ENCODE measurements at regions not wholly inside any gene's neighbourhood (a gene's known extent, or its start where the extent isn't known, plus 50 kb on each side); places are given as distances from the start of the nearest gene placed in this dataset.

GRCh38 chrX:124634363-124634762 lies 288.0 kb downstream of the SH2D1A start:
- Histone ChIP-seq H3K4me3 (no peak overlapping the region), H3K27me3 (peaks cover 0 to 3% (median 0%) of the 10 kb centered on the region in 4 donors), H3K27ac (no peak overlapping the region), H3K36me3 (no peaks in the 10 kb centered on the region), H3K9me3 (no peaks in the 10 kb centered on the region), H3K4me1 (no peaks in the 10 kb centered on the region)
- intact Hi-C loops (cut with DNase I), result no loop called here
- ATAC-seq (no peak), DNase-seq (no peak), FAIRE-seq (no peak)
- WGBS, 2 donors, result 44 to 53% methylated on average over 4 of the region's 4 CpGs
- TF ChIP-seq CTCF (IDR thresholded peaks at IDR 0.05), result no peak

- no peak overlapping the region for H3K4me3 ChIP-seq
- no peaks in the 10 kb centered on the region for H3K9me3 ChIP-seq
- H3K36me3 ChIP-seq, result no peaks in the 10 kb centered on the region
- DNase-seq (no peak), FAIRE-seq (no peak), ATAC-seq (no peak)
- WGBS, 2 donors, result 53 to 62% methylated on average over 5 of the region's 5 CpGs
- H3K27me3 ChIP-seq, result peaks cover 0 to 6% (median 0%) of the 10 kb centered on the region in 4 donors
- intact Hi-C loops (cut with DNase I), result no loop called here
- TF ChIP-seq CTCF (IDR thresholded peaks at IDR 0.05), result no peak
- H3K4me1 ChIP-seq, result no peaks in the 10 kb centered on the region
- no peak overlapping the region for H3K27ac ChIP-seq
Measured at GRCh38 chrX:124641737-124642491, 295.6 kb downstream of the SH2D1A start.

- Histone ChIP-seq H3K4me1 (no peaks in the 10 kb centered on the region), H3K27me3 (no peaks in the 10 kb centered on the region), H3K36me3 (no peaks in the 10 kb centered on the region), H3K9me3 (no peaks in the 10 kb centered on the region), H3K4me3 (no peak overlapping the region), H3K27ac (no peak overlapping the region)
- no peak for DNase-seq
- no peak for ATAC-seq
- WGBS, 2 donors, result 43 to 59% methylated on average over 1 of the region's 1 CpG
- FAIRE-seq, result no peak
- TF ChIP-seq CTCF (IDR thresholded peaks at IDR 0.05), result no peak
- intact Hi-C loops (cut with DNase I), result no loop called here
Measured at GRCh38 chrX:124646403-124646802, 300.0 kb downstream of the SH2D1A start.

- ATAC-seq (no peak), DNase-seq (no peak), FAIRE-seq (no peak)
- Histone ChIP-seq H3K36me3 (no peaks in the 10 kb centered on the region), H3K27me3 (no peaks in the 10 kb centered on the region), H3K27ac (no peak overlapping the region), H3K9me3 (no peaks in the 10 kb centered on the region), H3K4me1 (no peaks in the 10 kb centered on the region), H3K4me3 (no peak overlapping the region)
- intact Hi-C loops (cut with DNase I), result no loop called here
- WGBS, 2 donors, result 37 to 46% methylated on average over 4 of the region's 4 CpGs
- no peak for TF ChIP-seq CTCF (IDR thresholded peaks at IDR 0.05)
Measured at GRCh38 chrX:124651031-124651430, 304.7 kb downstream of the SH2D1A start.

DNA sequence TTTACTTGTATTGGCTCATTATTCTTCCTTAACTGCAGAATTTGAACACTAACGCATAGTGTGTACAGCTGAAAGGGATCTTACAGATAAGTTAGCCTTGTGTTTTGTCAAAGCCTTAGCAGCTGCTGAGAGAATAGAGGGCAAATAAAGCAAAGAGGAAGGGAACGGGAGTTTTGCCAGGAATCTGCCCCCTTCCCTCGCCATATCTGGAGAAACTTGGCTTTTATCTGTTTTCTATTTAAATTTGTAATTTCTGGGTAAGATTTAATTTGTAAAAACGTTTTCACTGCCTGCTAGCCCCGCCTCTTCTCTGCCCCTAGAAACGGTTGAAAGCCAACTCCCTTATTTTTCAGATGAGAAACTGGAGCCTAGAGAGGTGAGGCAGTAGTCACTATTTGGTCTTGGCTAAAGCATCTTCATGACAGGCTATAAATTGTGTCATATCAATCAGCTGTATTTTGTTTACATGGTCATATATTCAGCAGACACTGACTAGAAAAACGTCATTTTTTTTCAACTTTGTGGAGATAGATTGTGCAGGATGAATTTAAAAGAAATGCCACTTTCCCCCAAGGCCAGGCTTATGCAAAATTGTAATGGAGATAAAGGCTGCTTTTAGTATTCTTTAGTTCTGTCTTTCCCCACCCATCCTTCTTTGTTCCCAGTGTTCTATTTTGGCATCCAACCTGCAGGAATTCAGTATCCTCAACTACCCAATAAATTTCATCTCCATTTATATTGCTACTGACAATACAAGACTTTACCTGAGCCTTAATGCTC lies 319.4 kb downstream of the SH2D1A start:
- intact Hi-C loops (cut with DNase I), result no loop called here
- DNase-seq (no peak), FAIRE-seq (no peak), ATAC-seq (no peak)
- Histone ChIP-seq H3K9me3 (no peaks in the 10 kb centered on the region), H3K27ac (no peak overlapping the region), H3K36me3 (no peaks in the 10 kb centered on the region), H3K4me3 (no peak overlapping the region), H3K4me1 (no peaks in the 10 kb centered on the region), H3K27me3 (peaks cover 0 to 3% (median 0%) of the 10 kb centered on the region in 4 donors)
- no peak for TF ChIP-seq CTCF (IDR thresholded peaks at IDR 0.05)
- WGBS, 2 donors, result 13 to 16% methylated on average over 7 of the region's 7 CpGs
